HL-60 (cell line): ENCODE measurements at regions not wholly inside any gene's neighbourhood (a gene's known extent, or its start where the extent isn't known, plus 50 kb on each side); places are given as distances from the start of the nearest gene placed in this dataset.
"Not testable (repeated sequence)": the region's sequence is repeated elsewhere in the genome, so short reads cannot be mapped to it uniquely, and the experiment has no call there.

Experiments
- DNase-seq, 2 experiments: peaks; one replicate each; pipeline ENCODE4 v3.0.0-alpha.2; 2010 to 2020; ENCODE audit warnings: low read depth in 1 of 2, low spot score in 1 of 2
- H3K27ac ChIP-seq: fragments of 250-450 bp; sonication (Bioruptor Pico); replicated peaks from 2 replicates; pipeline ENCODE4 v1.5.1; 2020; ENCODE audit warnings: mild to moderate bottlenecking, moderate library complexity
- H3K27me3 ChIP-seq: fragments of 250-450 bp; sonication (Bioruptor Pico); 2 replicates; pipeline ENCODE4 v1.5.1; 2021; ENCODE audit warnings: mild to moderate bottlenecking, moderate library complexity; ENCODE audit not compliant: insufficient read depth, poor library complexity, severe bottlenecking
- H3K4me3 ChIP-seq: replicated peaks from 2 replicates; pipeline ENCODE4 v1.5.1; 2011; ENCODE audit warnings: mild to moderate bottlenecking, control low read depth, low read length; ENCODE audit not compliant: insufficient read depth
- GABPA ChIP-seq: IDR thresholded peaks from 2 replicates; pipeline ENCODE4 v1.6.1; 2012; ENCODE audit warnings: low read depth
- POLR2AphosphoS5 ChIP-seq: IDR thresholded peaks from 2 replicates; pipeline ENCODE4 v1.6.1; 2012; ENCODE audit warnings: low read depth
- SPI1 ChIP-seq: IDR thresholded peaks from 2 replicates; pipeline ENCODE4 v1.6.1; 2012; ENCODE audit warnings: low read depth, mild to moderate bottlenecking, borderline replicate concordance
- TF ChIP-seq, protein P1 (sequence below): IDR thresholded peaks from 2 replicates; pipeline ENCODE4 v1.6.1; 2012; ENCODE audit warnings: low read depth; ENCODE audit not compliant: insufficient replicate concordance
- TF ChIP-seq, protein P2 (sequence below): IDR thresholded peaks from one replicate; pipeline ENCODE4 v1.5.1; 2011; ENCODE audit warnings: low read length, control low read depth, inconsistent platforms; ENCODE audit not compliant: insufficient read depth

DNA sequence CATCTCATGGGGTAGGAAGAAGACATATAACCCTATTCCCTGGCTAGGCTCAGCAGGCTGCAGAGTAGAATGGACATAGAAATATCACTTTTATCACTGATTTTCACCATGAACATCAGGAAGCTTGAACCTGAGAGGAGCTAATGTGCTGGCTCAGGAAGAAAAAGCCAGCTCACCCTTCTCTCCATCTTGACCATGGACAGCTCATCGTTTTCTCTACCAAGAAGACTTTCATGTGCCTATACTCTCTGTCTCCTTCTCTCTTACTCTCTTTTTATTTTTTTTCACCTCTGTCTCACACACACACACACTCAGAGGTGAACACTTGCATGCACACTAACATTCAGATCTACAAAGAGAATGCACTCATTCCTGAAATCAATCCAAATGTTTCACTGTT lies 372.8 kb upstream of the CNTNAP5 start:
- H3K27me3 ChIP-seq, result no peaks in the 10 kb centered on the region
- DNase-seq, result no peak
- H3K4me3 ChIP-seq, result no peak overlapping the region
- H3K27ac ChIP-seq, result no peak overlapping the region
- TF ChIP-seq, protein P1, sequence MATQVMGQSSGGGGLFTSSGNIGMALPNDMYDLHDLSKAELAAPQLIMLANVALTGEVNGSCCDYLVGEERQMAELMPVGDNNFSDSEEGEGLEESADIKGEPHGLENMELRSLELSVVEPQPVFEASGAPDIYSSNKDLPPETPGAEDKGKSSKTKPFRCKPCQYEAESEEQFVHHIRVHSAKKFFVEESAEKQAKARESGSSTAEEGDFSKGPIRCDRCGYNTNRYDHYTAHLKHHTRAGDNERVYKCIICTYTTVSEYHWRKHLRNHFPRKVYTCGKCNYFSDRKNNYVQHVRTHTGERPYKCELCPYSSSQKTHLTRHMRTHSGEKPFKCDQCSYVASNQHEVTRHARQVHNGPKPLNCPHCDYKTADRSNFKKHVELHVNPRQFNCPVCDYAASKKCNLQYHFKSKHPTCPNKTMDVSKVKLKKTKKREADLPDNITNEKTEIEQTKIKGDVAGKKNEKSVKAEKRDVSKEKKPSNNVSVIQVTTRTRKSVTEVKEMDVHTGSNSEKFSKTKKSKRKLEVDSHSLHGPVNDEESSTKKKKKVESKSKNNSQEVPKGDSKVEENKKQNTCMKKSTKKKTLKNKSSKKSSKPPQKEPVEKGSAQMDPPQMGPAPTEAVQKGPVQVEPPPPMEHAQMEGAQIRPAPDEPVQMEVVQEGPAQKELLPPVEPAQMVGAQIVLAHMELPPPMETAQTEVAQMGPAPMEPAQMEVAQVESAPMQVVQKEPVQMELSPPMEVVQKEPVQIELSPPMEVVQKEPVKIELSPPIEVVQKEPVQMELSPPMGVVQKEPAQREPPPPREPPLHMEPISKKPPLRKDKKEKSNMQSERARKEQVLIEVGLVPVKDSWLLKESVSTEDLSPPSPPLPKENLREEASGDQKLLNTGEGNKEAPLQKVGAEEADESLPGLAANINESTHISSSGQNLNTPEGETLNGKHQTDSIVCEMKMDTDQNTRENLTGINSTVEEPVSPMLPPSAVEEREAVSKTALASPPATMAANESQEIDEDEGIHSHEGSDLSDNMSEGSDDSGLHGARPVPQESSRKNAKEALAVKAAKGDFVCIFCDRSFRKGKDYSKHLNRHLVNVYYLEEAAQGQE, result peak; percentile 25
- TF ChIP-seq, protein P2, sequence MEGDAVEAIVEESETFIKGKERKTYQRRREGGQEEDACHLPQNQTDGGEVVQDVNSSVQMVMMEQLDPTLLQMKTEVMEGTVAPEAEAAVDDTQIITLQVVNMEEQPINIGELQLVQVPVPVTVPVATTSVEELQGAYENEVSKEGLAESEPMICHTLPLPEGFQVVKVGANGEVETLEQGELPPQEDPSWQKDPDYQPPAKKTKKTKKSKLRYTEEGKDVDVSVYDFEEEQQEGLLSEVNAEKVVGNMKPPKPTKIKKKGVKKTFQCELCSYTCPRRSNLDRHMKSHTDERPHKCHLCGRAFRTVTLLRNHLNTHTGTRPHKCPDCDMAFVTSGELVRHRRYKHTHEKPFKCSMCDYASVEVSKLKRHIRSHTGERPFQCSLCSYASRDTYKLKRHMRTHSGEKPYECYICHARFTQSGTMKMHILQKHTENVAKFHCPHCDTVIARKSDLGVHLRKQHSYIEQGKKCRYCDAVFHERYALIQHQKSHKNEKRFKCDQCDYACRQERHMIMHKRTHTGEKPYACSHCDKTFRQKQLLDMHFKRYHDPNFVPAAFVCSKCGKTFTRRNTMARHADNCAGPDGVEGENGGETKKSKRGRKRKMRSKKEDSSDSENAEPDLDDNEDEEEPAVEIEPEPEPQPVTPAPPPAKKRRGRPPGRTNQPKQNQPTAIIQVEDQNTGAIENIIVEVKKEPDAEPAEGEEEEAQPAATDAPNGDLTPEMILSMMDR, result no peak

DNA sequence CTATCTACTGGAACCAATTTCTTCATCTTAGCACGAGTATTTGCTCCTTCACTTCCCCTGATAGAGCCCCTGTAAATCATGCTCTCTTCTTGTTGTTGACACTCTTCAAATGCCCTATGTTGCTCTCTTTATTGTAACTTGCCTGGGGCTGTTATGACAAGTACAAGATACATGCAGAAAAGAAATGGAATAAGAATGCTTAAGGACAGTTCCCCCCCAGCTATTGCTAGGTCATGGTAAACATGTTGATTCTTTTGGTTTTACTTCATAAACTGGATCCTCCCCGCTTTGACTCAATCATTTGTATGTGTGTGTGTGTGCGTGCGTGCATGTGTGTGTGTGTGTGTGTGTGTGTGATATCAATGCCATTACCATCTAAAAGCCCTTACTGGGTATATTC lies 368.5 kb upstream of the CNTNAP5 start:
- no peak for DNase-seq
- TF ChIP-seq, protein P1, result no peak
- TF ChIP-seq GABPA (no peak), POLR2AphosphoS5 (no peak)
- TF ChIP-seq, protein P2, result no peak

DNA sequence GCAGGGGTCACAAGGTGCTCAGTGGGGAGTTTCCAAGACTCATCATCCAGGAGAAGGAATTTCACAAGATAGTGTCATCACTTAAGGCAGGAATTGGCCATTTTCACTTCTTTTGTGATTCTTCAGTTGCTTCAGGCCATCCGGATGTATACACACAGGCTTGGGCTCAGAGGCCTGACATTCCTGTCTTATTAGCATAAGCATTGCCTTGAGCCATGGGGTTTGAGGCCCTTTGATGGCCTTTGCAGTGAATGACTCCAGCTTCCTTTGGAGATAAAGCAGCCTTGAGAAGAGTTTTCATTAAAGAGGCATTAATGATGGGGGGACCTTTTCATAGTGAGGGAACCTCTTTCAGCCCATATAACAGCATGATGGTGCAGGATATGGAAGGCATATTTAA lies 366.0 kb upstream of the CNTNAP5 start:
- H3K27me3 ChIP-seq, result no peaks in the 10 kb centered on the region
- H3K27ac ChIP-seq, result no peak overlapping the region
- DNase-seq, result no peak
- H3K4me3 ChIP-seq, result no peak overlapping the region
- no peak for TF ChIP-seq GABPA

More for the DNA sequence above, 368.5 kb upstream of the CNTNAP5 start:
- Histone ChIP-seq H3K27me3 (no peaks in the 10 kb centered on the region), H3K4me3 (no peak overlapping the region), H3K27ac (no peak overlapping the region)

DNA sequence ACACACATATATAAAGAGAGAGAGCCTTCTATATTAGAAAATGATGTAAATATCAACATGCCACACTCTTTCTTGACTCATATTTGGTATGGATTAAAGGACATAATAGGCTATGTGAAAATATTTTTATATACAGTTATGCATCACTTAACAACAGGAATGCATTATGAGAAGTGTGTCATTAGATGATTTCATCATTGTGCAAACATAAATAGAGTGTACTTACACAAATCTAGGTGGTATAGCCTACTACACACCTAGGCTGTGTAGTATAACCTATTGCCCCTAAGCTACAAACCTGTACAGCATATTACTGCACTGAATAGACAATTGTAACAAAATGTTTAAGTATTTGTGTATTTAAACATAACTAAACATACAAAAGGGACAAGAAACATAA lies 354.8 kb upstream of the CNTNAP5 start:
- no peaks in the 10 kb centered on the region for H3K27me3 ChIP-seq
- TF ChIP-seq, protein P2, result no peak
- TF ChIP-seq GABPA, result no peak
- TF ChIP-seq, protein P1, result no peak
- no peak for TF ChIP-seq SPI1
- DNase-seq, result no peak

DNA sequence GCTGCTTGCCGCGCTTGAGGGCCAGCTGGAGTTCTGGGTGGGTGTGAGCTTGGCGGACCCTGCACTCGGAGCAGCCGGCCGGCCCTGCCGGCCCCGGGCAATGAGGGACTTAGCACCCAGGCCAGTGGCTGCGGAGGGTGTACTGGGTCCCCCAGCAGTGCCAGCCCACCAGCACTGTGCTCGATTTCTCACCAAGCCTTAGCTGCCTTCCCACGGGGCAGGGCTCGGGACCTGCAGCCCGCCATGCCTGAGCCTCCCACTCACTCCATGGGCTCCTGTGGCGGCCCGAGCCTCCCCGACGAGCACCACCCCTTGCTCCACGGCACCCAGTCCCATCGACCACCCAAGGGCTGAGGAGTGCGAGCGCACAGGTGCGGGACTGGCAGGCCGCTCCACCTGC lies 341.3 kb upstream of the CNTNAP5 start:
- not testable (repeated sequence) for H3K4me3 ChIP-seq, H3K27me3 ChIP-seq, DNase-seq, H3K27ac ChIP-seq

More for the DNA sequence above, 354.8 kb upstream of the CNTNAP5 start:
- H3K4me3 ChIP-seq, result no peak overlapping the region
- H3K27ac ChIP-seq, result no peak overlapping the region
